SK-N-SH (cell line): ENCODE measurements at regions not wholly inside any gene's neighbourhood (a gene's known extent, or its start where the extent isn't known, plus 50 kb on each side); places are given as distances from the start of the nearest gene placed in this dataset.

Experiments used
- CTCF ChIA-PET: fragments of 300-600, 350-600 bp; formaldehyde crosslinking; extraction: SDS; loops from one replicate; lab custom pipeline; 2021; lab: Yijun Ruan, JAX
- POLR2A ChIA-PET: fragments of 350-600 bp; sonication (Branson Sonifier 250); formaldehyde crosslinking; extraction: SDS; loops from one replicate; lab custom pipeline; 2020; ENCODE audit warnings: antibody characterized with exemption, inconsistent platforms; lab: Yijun Ruan, JAX
- DNase-seq: peaks from one replicate; pipeline ENCODE4 v3.0.0; 2012
- H2AFZ ChIP-seq: fragments of 200-600 bp; sonication (generic); 2 replicates; pipeline ENCODE4 v1.8.1; 2016; ENCODE audit warnings: antibody characterized with exemption, mild to moderate bottlenecking, low read depth
- H3F3A ChIP-seq: fragments of 200-600 bp; sonication (generic); replicated peaks from 2 replicates; pipeline ENCODE3; 2016; ENCODE audit warnings: antibody characterized with exemption, mild to moderate bottlenecking; ENCODE audit not compliant: insufficient read depth
- H3K27ac ChIP-seq, 2 experiments: fragments of 200-500 bp in 1 of 2; fragments of 200-600 bp in 1 of 2; sonication (Bioruptor generic) in 1 of 2; sonication (generic), shearing (Covaris generic) in 1 of 2; 2 replicates each; pipeline versions ENCODE4 v1.5.1 to v1.6.1; 2014 to 2016; ENCODE audit warnings: low read depth in 2 of 2, inconsistent platforms in 1 of 2, low read length in 1 of 2, mild to moderate bottlenecking in 1 of 2, mixed read lengths in 1 of 2
- H3K27me3 ChIP-seq: fragments of 200-600 bp; sonication (generic), shearing (Covaris generic); 2 replicates; pipeline ENCODE4 v1.6.1; 2016; ENCODE audit warnings: mixed run types; ENCODE audit not compliant: insufficient read depth
- H3K36me3 ChIP-seq, 2 experiments: fragments of 200-500 bp in 1 of 2; fragments of 200-600 bp in 1 of 2; sonication (Bioruptor generic) in 1 of 2; sonication (generic) in 1 of 2; replicated peaks in 1 of 2; 2 replicates each; pipeline versions ENCODE3 to v1.5.1; 2014 to 2016; ENCODE audit warnings: low read length in 1 of 2, mild to moderate bottlenecking in 1 of 2; ENCODE audit not compliant: insufficient read depth in 2 of 2, control insufficient read depth in 1 of 2
- H3K4me1 ChIP-seq, 2 experiments: fragments of 200-500 bp in 1 of 2; fragments of 200-600 bp in 1 of 2; sonication (Bioruptor generic) in 1 of 2; sonication (generic), shearing (Covaris generic) in 1 of 2; 2 replicates each; pipeline versions ENCODE4 v1.5.1 to v1.6.1; 2014 to 2016; ENCODE audit warnings: low read depth in 1 of 2, low read length in 1 of 2, mixed run types in 1 of 2; ENCODE audit not compliant: insufficient read depth in 2 of 2, control insufficient read depth in 1 of 2
- H3K4me2 ChIP-seq: fragments of 200-600 bp; sonication (generic), shearing (Covaris generic); 2 replicates; pipeline ENCODE4 v1.6.1; 2017; ENCODE audit warnings: mixed run types
- H3K4me3 ChIP-seq, 2 experiments: fragments of 200-500 bp in 1 of 2; fragments of 200-600 bp in 1 of 2; sonication (Bioruptor generic) in 1 of 2; sonication (generic), shearing (Covaris generic) in 1 of 2; 2 replicates each; pipeline versions ENCODE4 v1.5.1 to v1.8.1; 2014 to 2016; ENCODE audit warnings: low read depth in 2 of 2, inconsistent platforms in 1 of 2, low read length in 1 of 2, mild to moderate bottlenecking in 1 of 2, mixed read lengths in 1 of 2, moderate library complexity in 1 of 2
- H3K79me2 ChIP-seq: fragments of 200-600 bp; sonication (generic); 2 replicates; pipeline ENCODE4 v1.8.1; 2017; ENCODE audit warnings: mild to moderate bottlenecking; ENCODE audit not compliant: insufficient read depth
- H3K9ac ChIP-seq: fragments of 200-600 bp; sonication (generic); 2 replicates; pipeline ENCODE4 v1.6.1; 2017; ENCODE audit warnings: mixed run types
- H3K9me2 ChIP-seq: fragments of 200-600 bp; sonication (generic); 2 replicates; pipeline ENCODE4 v1.6.1; 2017; ENCODE audit warnings: mixed run types
- H3K9me3 ChIP-seq: fragments of 200-600 bp; sonication (generic); 2 replicates; pipeline ENCODE4 v1.6.1; 2017; ENCODE audit warnings: mixed run types, mild to moderate bottlenecking, moderate library complexity
- H4K20me1 ChIP-seq: fragments of 200-600 bp; sonication (generic); 2 replicates; pipeline ENCODE4 v1.6.1; 2017; ENCODE audit warnings: mild to moderate bottlenecking, mixed run types; ENCODE audit not compliant: insufficient read depth
- EP300 ChIP-seq, 2 experiments: IDR thresholded peaks; 2 replicates each; pipeline versions ENCODE4 v1.4.0 to v1.6.1; 2012; ENCODE audit warnings: borderline replicate concordance in 1 of 2, low read depth in 1 of 2, low read length in 1 of 2
- GATA2 ChIP-seq: sonication (generic); formaldehyde crosslinking; IDR thresholded peaks from 2 replicates; pipeline ENCODE4 v1.5.0; 2020; ENCODE audit warnings: mild to moderate bottlenecking, missing genetic modification reagents
- JUND ChIP-seq: IDR thresholded peaks from 2 replicates; pipeline ENCODE4 v1.4.0; 2012
- RAD21 ChIP-seq: IDR thresholded peaks from 2 replicates; pipeline ENCODE4 v1.6.1; 2012; ENCODE audit warnings: mild to moderate bottlenecking, low read length
- RCOR1 ChIP-seq: fragments of 150-350 bp; IDR thresholded peaks from 2 replicates; pipeline ENCODE4 v1.6.1; 2017; ENCODE audit warnings: antibody characterized with exemption, low read length
- RXRA ChIP-seq: IDR thresholded peaks from 2 replicates; pipeline ENCODE4 v1.4.0; 2012; ENCODE audit warnings: low read depth, mild to moderate bottlenecking, borderline replicate concordance
- SMC3 ChIP-seq: IDR thresholded peaks from 2 replicates; pipeline ENCODE4 v1.6.1; 2012; ENCODE audit warnings: low read depth, low read length, improper control_type of control experiment
- WGBS: methylation state at CpG from one replicate; pipeline ENCODE4 v1.1.6; 2017; ENCODE audit warnings: low lambda C conversion rate; 5-methylcytosine and 5-hydroxymethylcytosine counted together
- TF ChIP-seq, protein P1 (sequence below): fragments of 150-350 bp; IDR thresholded peaks from 2 replicates; pipeline ENCODE4 v1.6.1; 2017; ENCODE audit warnings: antibody characterized with exemption, low read length, low read depth, borderline replicate concordance
- TF ChIP-seq, protein P2 (sequence below): IDR thresholded peaks from 2 replicates; pipeline ENCODE4; 2012
- TF ChIP-seq, protein P3 (sequence below): fragments of 200-600 bp; sonication (generic); IDR thresholded peaks from 2 replicates; pipeline ENCODE4 v1.6.1; 2017; ENCODE audit warnings: antibody characterized with exemption, mild to moderate bottlenecking, moderate library complexity
- TF ChIP-seq, protein P4 (sequence below): IDR thresholded peaks from 2 replicates; pipeline ENCODE4 v1.4.0; 2012; ENCODE audit warnings: low read depth, borderline replicate concordance

DNA sequence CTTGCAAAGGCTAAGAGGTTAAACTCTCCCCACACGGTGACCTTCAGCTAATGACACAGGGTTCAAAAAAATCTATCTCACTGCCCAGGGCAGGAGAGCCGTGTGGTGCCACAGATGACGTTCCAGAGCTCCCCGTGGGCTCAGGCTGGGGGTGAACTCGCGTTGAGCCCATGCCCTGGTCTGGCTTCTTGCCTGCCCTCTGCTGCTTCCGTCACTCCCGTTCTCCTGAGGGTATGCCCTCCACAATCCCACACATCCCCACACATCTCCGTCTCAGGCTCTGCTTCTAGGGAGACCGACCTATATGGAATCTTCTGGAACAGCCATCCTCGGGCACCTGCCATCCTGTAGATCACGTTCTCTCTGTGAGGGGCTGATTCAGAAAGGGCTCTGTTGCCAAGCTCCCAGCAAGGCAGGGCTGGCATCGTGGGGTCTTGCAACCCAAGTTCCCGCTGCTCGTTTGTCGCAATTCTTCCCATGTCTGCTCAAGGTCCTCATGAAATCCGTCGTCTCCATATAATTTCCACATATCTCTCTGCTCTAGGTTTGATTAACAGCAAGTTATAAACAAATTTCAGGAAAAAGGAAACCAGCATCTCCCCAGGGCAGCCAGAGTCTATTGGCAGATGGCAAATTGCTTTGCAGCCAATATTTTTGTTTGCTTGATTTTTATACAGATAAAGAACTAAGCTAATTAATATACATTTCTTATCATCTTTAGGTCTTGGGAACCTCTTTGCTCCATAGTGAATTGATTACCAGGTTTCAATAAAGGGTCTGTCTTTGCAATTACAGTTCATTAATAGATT is 278.2 kb downstream of the PTPRU start:
- ChIA-PET CTCF (interaction anchor here (1.0 to 1.9 kb wide), 7 partner anchors 15 to 571 kb away, joined by 3 to 10 read pairs (median 5); no protein-coding TSS in a partner anchor), POLR2A (interaction anchor here (1.0 kb wide), 1 partner anchor 41 kb away, joined by 3 read pairs; no protein-coding TSS in a partner anchor)
- H3K4me2 ChIP-seq: no peak overlapping the region
- H3K9me3 ChIP-seq: no peaks in the 10 kb centered on the region
- H3K27ac ChIP-seq: peak overlapping the region in 1 of 2 experiments; percentile 86; a peak in 2 of 4 replicates
- H4K20me1 ChIP-seq: no peaks in the 10 kb centered on the region
- no peak overlapping the region for H3K4me3 ChIP-seq
- H3K9me2 ChIP-seq: no peaks in the 10 kb centered on the region
- H3K36me3 ChIP-seq: no peaks in the 10 kb centered on the region
- no peak overlapping the region for H3K9ac ChIP-seq
- peak; percentile 51 for DNase-seq
- no peak overlapping the region for H2AFZ ChIP-seq
- WGBS: 27% methylated on average over 14 of the region's 18 CpGs
- H3K79me2 ChIP-seq: no peaks in the 10 kb centered on the region
- H3F3A ChIP-seq: no peaks in the 10 kb centered on the region
- peaks cover 0 to 22% of the 10 kb centered on the region in 2 experiments; a peak in 2 of 4 replicates for H3K4me1 ChIP-seq
- no peaks in the 10 kb centered on the region for H3K27me3 ChIP-seq
- TF ChIP-seq RAD21 (peak; percentile 9; the same call in 1 of the 2 replicates), EP300 (IDR thresholded peaks at IDR 0.05; ENCODE audit: borderline replicate concordance in 1 of 2, low read depth in 1 of 2, low read length in 1 of 2) (peak in 1 of 2 experiments; percentile 77; a peak in 2 of 4 replicates), RXRA (no peak)

DNA sequence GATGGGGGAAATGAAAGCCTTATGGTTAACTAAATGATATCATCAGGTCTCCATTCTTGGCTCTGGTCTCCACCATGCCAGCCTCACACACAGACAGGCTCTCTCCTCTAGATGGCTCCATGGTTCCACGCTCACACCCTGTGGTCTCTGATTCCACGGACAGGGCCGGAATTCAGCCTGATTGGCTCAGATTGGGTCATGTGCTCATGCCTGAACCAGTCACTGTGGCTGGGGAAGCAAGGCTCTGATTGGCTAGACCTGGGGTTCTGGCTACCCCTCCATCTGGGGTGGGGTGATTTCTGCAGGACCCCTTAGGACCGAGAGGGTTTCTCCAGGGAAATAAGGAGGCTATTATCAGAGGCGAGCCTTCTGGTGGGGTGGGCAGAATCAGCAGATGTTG is 277.0 kb downstream of the PTPRU start:
- CTCF ChIA-PET: interaction anchor here (0.6 to 1.9 kb wide), 4 partner anchors 15 to 246 kb away, joined by 3 to 10 read pairs (median 6); no protein-coding TSS in a partner anchor
- H4K20me1 ChIP-seq: no peaks in the 10 kb centered on the region
- no peaks in the 10 kb centered on the region for H3K27me3 ChIP-seq
- no peak overlapping the region for H3K4me2 ChIP-seq
- no peaks in the 10 kb centered on the region for H3K9me2 ChIP-seq
- DNase-seq: peak; percentile 60
- no peaks in the 10 kb centered on the region for H3K79me2 ChIP-seq
- H3K27ac ChIP-seq: no peak overlapping the region; a peak in 1 of 4 replicates
- WGBS: 49% methylated on average over 4 of the region's 5 CpGs
- no peaks in the 10 kb centered on the region for H3F3A ChIP-seq
- H3K9me3 ChIP-seq: no peaks in the 10 kb centered on the region
- no peak overlapping the region for H2AFZ ChIP-seq
- no peak for TF ChIP-seq RCOR1
- TF ChIP-seq, protein P1, sequence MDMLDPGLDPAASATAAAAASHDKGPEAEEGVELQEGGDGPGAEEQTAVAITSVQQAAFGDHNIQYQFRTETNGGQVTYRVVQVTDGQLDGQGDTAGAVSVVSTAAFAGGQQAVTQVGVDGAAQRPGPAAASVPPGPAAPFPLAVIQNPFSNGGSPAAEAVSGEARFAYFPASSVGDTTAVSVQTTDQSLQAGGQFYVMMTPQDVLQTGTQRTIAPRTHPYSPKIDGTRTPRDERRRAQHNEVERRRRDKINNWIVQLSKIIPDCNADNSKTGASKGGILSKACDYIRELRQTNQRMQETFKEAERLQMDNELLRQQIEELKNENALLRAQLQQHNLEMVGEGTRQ: peak; percentile 24; the same call in 1 of the 2 replicates
- no peak for TF ChIP-seq JUND
- TF ChIP-seq, protein P2, sequence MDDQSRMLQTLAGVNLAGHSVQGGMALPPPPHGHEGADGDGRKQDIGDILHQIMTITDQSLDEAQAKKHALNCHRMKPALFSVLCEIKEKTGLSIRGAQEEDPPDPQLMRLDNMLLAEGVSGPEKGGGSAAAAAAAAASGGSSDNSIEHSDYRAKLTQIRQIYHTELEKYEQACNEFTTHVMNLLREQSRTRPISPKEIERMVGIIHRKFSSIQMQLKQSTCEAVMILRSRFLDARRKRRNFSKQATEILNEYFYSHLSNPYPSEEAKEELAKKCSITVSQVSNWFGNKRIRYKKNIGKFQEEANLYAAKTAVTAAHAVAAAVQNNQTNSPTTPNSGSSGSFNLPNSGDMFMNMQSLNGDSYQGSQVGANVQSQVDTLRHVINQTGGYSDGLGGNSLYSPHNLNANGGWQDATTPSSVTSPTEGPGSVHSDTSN: no peak
- no peak for TF ChIP-seq GATA2 (CRISPR knock-in tag)
- TF ChIP-seq SMC3: peak; percentile 64
- TF ChIP-seq, protein P3, sequence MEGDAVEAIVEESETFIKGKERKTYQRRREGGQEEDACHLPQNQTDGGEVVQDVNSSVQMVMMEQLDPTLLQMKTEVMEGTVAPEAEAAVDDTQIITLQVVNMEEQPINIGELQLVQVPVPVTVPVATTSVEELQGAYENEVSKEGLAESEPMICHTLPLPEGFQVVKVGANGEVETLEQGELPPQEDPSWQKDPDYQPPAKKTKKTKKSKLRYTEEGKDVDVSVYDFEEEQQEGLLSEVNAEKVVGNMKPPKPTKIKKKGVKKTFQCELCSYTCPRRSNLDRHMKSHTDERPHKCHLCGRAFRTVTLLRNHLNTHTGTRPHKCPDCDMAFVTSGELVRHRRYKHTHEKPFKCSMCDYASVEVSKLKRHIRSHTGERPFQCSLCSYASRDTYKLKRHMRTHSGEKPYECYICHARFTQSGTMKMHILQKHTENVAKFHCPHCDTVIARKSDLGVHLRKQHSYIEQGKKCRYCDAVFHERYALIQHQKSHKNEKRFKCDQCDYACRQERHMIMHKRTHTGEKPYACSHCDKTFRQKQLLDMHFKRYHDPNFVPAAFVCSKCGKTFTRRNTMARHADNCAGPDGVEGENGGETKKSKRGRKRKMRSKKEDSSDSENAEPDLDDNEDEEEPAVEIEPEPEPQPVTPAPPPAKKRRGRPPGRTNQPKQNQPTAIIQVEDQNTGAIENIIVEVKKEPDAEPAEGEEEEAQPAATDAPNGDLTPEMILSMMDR: peak; percentile 55
- peak; percentile 84 for TF ChIP-seq RAD21
- TF ChIP-seq, protein P4, sequence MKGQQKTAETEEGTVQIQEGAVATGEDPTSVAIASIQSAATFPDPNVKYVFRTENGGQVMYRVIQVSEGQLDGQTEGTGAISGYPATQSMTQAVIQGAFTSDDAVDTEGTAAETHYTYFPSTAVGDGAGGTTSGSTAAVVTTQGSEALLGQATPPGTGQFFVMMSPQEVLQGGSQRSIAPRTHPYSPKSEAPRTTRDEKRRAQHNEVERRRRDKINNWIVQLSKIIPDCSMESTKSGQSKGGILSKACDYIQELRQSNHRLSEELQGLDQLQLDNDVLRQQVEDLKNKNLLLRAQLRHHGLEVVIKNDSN: peak; percentile 68; the same call in 1 of the 2 replicates
- TF ChIP-seq, all 33 proteins: peak for 5
- POLR2A ChIA-PET: no interaction called here
- H3K4me3 ChIP-seq: no peak overlapping the region; a peak in 1 of 4 replicates
- no peak overlapping the region for H3K9ac ChIP-seq
- no peaks in the 10 kb centered on the region for H3K36me3 ChIP-seq
- H3K4me1 ChIP-seq: peaks cover 0 to 20% of the 10 kb centered on the region in 2 experiments; a peak in 2 of 4 replicates
